ENCODE measurements at regions not wholly inside any gene's neighbourhood (a gene's known extent, or its start where the extent isn't known, plus 50 kb on each side); places are given as distances from the start of the nearest gene placed in this dataset.
"Not testable (repeated sequence)": the region's sequence is repeated elsewhere in the genome, so short reads cannot be mapped to it uniquely, and the experiment has no call there.

DNA sequence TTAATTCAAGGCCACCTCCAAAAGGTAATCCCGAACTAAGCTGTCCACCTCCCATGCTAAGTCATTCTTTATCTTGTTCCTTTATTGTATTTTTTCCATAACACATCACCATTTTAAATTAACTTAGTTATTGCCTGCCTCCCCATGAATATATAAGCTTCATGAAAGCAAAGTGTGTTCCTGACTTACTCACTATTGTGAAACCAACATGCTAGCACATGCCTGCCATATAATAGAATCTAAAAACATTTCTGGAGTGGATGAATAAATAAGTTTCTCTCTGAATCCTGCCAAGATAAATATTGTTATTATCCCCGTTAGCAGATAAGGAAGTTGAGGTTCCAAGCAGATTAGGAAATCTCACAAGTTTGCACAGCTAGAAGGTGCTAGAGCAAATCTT, 98.7 kb upstream of the RRN3 start:
- DNase-seq, result not testable (repeated sequence)

DNA sequence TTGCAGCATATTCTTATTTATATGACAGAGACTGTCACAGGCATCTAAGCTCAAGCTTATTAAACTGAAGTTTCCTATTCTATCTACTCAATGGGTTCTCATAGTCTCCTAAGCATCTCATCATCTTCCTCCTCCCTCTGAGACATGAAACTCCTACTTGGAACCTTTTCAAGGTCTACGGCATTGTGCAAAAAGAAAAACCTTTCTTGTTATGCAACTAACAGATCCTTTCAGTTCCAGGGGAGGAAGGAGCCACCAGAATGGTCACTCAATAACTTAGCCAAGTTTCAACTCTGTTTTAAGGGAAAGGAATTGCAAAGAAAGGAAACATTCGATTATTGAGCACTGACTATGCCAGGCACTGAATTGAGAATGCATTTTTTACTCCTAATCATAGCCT, 98.1 kb upstream of the RRN3 start:
- not testable (repeated sequence) for DNase-seq

DNA sequence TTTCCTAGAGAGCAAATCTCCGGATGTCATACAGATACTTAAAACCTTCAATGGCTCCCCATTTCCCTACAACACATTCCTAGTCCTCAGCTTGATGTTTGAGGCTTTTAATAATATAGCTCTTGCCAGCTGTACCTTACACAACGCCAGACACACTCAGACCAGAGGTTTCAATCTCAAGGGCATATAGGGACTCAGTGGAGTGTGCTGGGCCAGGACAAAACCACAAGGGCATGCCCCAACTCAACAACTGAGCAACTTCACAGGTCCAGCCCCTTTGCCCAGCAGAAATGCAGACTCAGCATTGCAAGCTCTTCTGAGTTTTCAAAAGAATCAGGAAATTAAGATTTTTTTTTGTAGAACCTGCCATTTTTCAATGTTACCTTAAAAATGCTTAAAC, 95.4 kb upstream of the RRN3 start:
- DNase-seq, result not testable (repeated sequence)
